Neuronal stem cell (in vitro differentiated cells): ENCODE measurements at regions not wholly inside any gene's neighbourhood (a gene's known extent, or its start where the extent isn't known, plus 50 kb on each side); places are given as distances from the start of the nearest gene placed in this dataset.
A peak's percentile ranks its signal among the peaks of the same experiment; 100 is the strongest.

ENCODE experiments used
- DNase-seq: peaks from one replicate; pipeline ENCODE4 v3.0.0-alpha.2; 2013; ENCODE audit warnings: low spot score
- H2AFZ ChIP-seq: one replicate; pipeline ENCODE4 v1.6.1; 2013; ENCODE audit warnings: mild to moderate bottlenecking, low read length, inconsistent platforms
- H2AK5ac ChIP-seq: 2 replicates; pipeline ENCODE4 v1.6.1; 2013; ENCODE audit warnings: low read depth, mild to moderate bottlenecking, inconsistent platforms, low read length, moderate library complexity, mixed read lengths
- H2BK120ac ChIP-seq: 2 replicates; pipeline ENCODE4 v1.6.1; 2013; ENCODE audit warnings: low read depth, mild to moderate bottlenecking, inconsistent platforms, low read length, moderate library complexity, mixed read lengths
- H2BK12ac ChIP-seq: one replicate; pipeline ENCODE4 v1.6.1; 2013; ENCODE audit warnings: low read length, inconsistent platforms
- H2BK15ac ChIP-seq: 2 replicates; pipeline ENCODE4 v1.6.1; 2013; ENCODE audit warnings: mild to moderate bottlenecking, low read length, inconsistent platforms, mixed read lengths
- H2BK5ac ChIP-seq: one replicate; pipeline ENCODE4 v1.6.1; 2013; ENCODE audit warnings: inconsistent platforms, mild to moderate bottlenecking, low read length, moderate library complexity
- H3K14ac ChIP-seq: one replicate; pipeline ENCODE4 v1.6.1; 2013; ENCODE audit warnings: low read length, inconsistent platforms
- H3K18ac ChIP-seq: 2 replicates; pipeline ENCODE4 v1.6.1; 2013; ENCODE audit warnings: low read length, inconsistent platforms
- H3K23ac ChIP-seq: 2 replicates; pipeline ENCODE4 v1.6.1; 2013; ENCODE audit warnings: low read depth, mild to moderate bottlenecking, mixed read lengths, low read length, inconsistent platforms; ENCODE audit not compliant: poor library complexity
- H3K27ac ChIP-seq: replicated peaks from 3 replicates; pipeline ENCODE4 v1.5.1; 2013; ENCODE audit warnings: low read length, inconsistent platforms
- H3K27me3 ChIP-seq, 3 experiments: 2 replicates each; pipeline ENCODE4 v1.6.1; 2013; ENCODE audit warnings: low read length in 3 of 3, mild to moderate bottlenecking in 2 of 3, inconsistent platforms in 1 of 3, low read depth in 1 of 3, mixed read lengths in 1 of 3, moderate library complexity in 1 of 3; ENCODE audit not compliant: control insufficient read depth in 3 of 3, insufficient read depth in 3 of 3
- H3K36me3 ChIP-seq, 2 donors: replicated peaks in 1 of 2; 2 replicates each; pipeline ENCODE4 v1.6.1; 2013; ENCODE audit warnings: low read length in 2 of 2; ENCODE audit not compliant: control insufficient read depth in 2 of 2, insufficient read depth in 2 of 2
- H3K4ac ChIP-seq: 2 replicates; pipeline ENCODE4 v1.6.1; 2013; ENCODE audit warnings: inconsistent platforms, mild to moderate bottlenecking, low read length, moderate library complexity
- H3K4me1 ChIP-seq, 2 donors: 1 replicate in 1 of 2; 2 replicates in 1 of 2; pipeline ENCODE4 v1.6.1; 2013; ENCODE audit warnings: low read length in 2 of 2, low read depth in 1 of 2; ENCODE audit not compliant: control insufficient read depth in 2 of 2, insufficient read depth in 1 of 2
- H3K4me2 ChIP-seq: one replicate; pipeline ENCODE4 v1.6.1; 2013; ENCODE audit warnings: mild to moderate bottlenecking, low read length, inconsistent platforms; ENCODE audit not compliant: insufficient read depth, poor library complexity, severe bottlenecking
- H3K4me3 ChIP-seq, 2 donors: 2 replicates each; pipeline ENCODE4 v1.5.1; 2013; ENCODE audit warnings: low read length in 2 of 2, mild to moderate bottlenecking in 2 of 2, inconsistent platforms in 1 of 2, moderate library complexity in 1 of 2
- H3K79me1 ChIP-seq: one replicate; pipeline ENCODE4 v1.6.1; 2013; ENCODE audit warnings: low read depth, mild to moderate bottlenecking, inconsistent platforms, low read length, moderate library complexity
- H3K9ac ChIP-seq: one replicate; pipeline ENCODE4 v1.6.1; 2013; ENCODE audit warnings: mild to moderate bottlenecking, low read depth, low read length, inconsistent platforms; ENCODE audit not compliant: poor library complexity
- H3K9me3 ChIP-seq, 2 donors: replicated peaks in 1 of 2; 2 replicates each; pipeline versions ENCODE3 to v1.6.1; 2013; ENCODE audit warnings: low read length in 2 of 2, mild to moderate bottlenecking in 2 of 2, inconsistent platforms in 1 of 2, low read depth in 1 of 2, mixed read lengths in 1 of 2, moderate library complexity in 1 of 2; ENCODE audit not compliant: control insufficient read depth in 2 of 2, insufficient read depth in 1 of 2
- H4K8ac ChIP-seq: one replicate; pipeline ENCODE4 v1.6.1; 2013; ENCODE audit warnings: low read depth, mild to moderate bottlenecking, inconsistent platforms, low read length, moderate library complexity
- H4K91ac ChIP-seq: one replicate; pipeline ENCODE4 v1.6.1; 2013; ENCODE audit warnings: low read length, low read depth, mild to moderate bottlenecking, inconsistent platforms; ENCODE audit not compliant: poor library complexity
- WGBS, 2 donors: extraction: QIAGEN DNeasy Blood & Tissue Kit; methylation state at CpG; one replicate each; pipeline ENCODE4 v1.1.7; 2013; ENCODE audit warnings: missing lambda C conversion rate in 2 of 2, mixed read lengths in 1 of 2; ENCODE audit not compliant: insufficient read length in 2 of 2, insufficient replicate concordance in 1 of 2; ENCODE audit errors: extremely low coverage in 2 of 2; 5-methylcytosine and 5-hydroxymethylcytosine counted together

- Histone ChIP-seq H2AK5ac (no peak overlapping the region), H3K27ac (no peak overlapping the region), H3K79me1 (no peaks in the 10 kb centered on the region), H3K9me3 (no peaks in the 10 kb centered on the region), H3K36me3 (no peaks in the 10 kb centered on the region), H3K9ac (no peak overlapping the region), H3K4me1 (peaks cover 11 to 18% of the 10 kb centered on the region in 2 donors), H3K4me3 (no peak overlapping the region), H3K27me3 (no peaks in the 10 kb centered on the region), H2BK5ac (no peak overlapping the region), H3K14ac (no peak overlapping the region), H4K8ac (no peak overlapping the region), H2AFZ (no peak overlapping the region), H2BK15ac (no peak overlapping the region), H2BK12ac (no peak overlapping the region), H4K91ac (no peak overlapping the region), H3K4ac (no peak overlapping the region), H3K23ac (no peak overlapping the region), H2BK120ac (no peak overlapping the region), H3K18ac (no peak overlapping the region), H3K4me2 (no peak overlapping the region)
- no peak for DNase-seq
- no CpG with 5 or more reads among the region's 4 CpGs for WGBS, 2 donors
Measured at GRCh38 chr11:122232985-122233384, 117.0 kb upstream of the BLID start.

GRCh38 chr11:122230385-122230755, 114.4 kb upstream of the BLID start:
- Histone ChIP-seq H2BK15ac (no peak overlapping the region), H3K4me2 (no peak overlapping the region), H2BK5ac (no peak overlapping the region), H2AK5ac (no peak overlapping the region), H3K79me1 (no peaks in the 10 kb centered on the region), H4K8ac (no peak overlapping the region), H3K23ac (no peak overlapping the region), H3K4ac (no peak overlapping the region), H3K9ac (no peak overlapping the region), H3K18ac (no peak overlapping the region), H2BK120ac (no peak overlapping the region), H4K91ac (no peak overlapping the region), H2BK12ac (no peak overlapping the region), H3K9me3 (no peaks in the 10 kb centered on the region), H3K27ac (no peak overlapping the region), H3K14ac (no peak overlapping the region), H2AFZ (peak overlapping the region; percentile 37), H3K4me1 (peaks cover 11 to 18% of the 10 kb centered on the region in 2 donors), H3K27me3 (no peaks in the 10 kb centered on the region), H3K4me3 (no peak overlapping the region), H3K36me3 (no peaks in the 10 kb centered on the region)
- DNase-seq = no peak
- no CpG with 5 or more reads among the region's 7 CpGs for WGBS, 2 donors

GRCh38 chr11:122229481-122230384, 113.7 kb upstream of the BLID start:
- Histone ChIP-seq H4K91ac (no peak overlapping the region), H3K9ac (no peak overlapping the region), H3K27me3 (no peaks in the 10 kb centered on the region), H3K18ac (peak overlapping the region; percentile 20), H3K79me1 (no peaks in the 10 kb centered on the region), H3K4ac (no peak overlapping the region), H3K9me3 (no peaks in the 10 kb centered on the region), H2BK12ac (no peak overlapping the region), H4K8ac (no peak overlapping the region), H3K4me1 (peaks cover 11 to 18% of the 10 kb centered on the region in 2 donors), H2BK120ac (no peak overlapping the region), H2AFZ (peak overlapping the region; percentile 37), H3K23ac (no peak overlapping the region), H3K4me3 (peak overlapping the region in 1 of 2 donors; percentile 26), H2BK5ac (no peak overlapping the region), H2BK15ac (no peak overlapping the region), H3K27ac (no peak overlapping the region), H2AK5ac (no peak overlapping the region), H3K36me3 (no peaks in the 10 kb centered on the region), H3K14ac (no peak overlapping the region), H3K4me2 (no peak overlapping the region)
- DNase-seq = peak; percentile 15
- WGBS, 2 donors = no CpG with 5 or more reads among the region's 22 CpGs

GRCh38 chr11:122229078-122229477, 113.1 kb upstream of the BLID start:
- Histone ChIP-seq H2AK5ac (no peak overlapping the region), H3K27me3 (no peaks in the 10 kb centered on the region), H4K8ac (no peak overlapping the region), H3K4me3 (peak overlapping the region in 1 of 2 donors; percentile 26), H3K9ac (no peak overlapping the region), H2BK12ac (no peak overlapping the region), H3K27ac (no peak overlapping the region), H3K36me3 (no peaks in the 10 kb centered on the region), H3K4me2 (no peak overlapping the region), H3K18ac (peak overlapping the region; percentile 15), H3K9me3 (no peaks in the 10 kb centered on the region), H3K79me1 (no peaks in the 10 kb centered on the region), H2BK15ac (no peak overlapping the region), H2AFZ (peak overlapping the region; percentile 37), H3K4ac (no peak overlapping the region), H3K4me1 (peaks cover 11 to 15% of the 10 kb centered on the region in 2 donors), H3K14ac (no peak overlapping the region), H2BK120ac (no peak overlapping the region), H2BK5ac (no peak overlapping the region), H4K91ac (no peak overlapping the region), H3K23ac (no peak overlapping the region)
- WGBS, 2 donors = no CpG with 5 or more reads among the region's 2 CpGs
- no peak for DNase-seq
